Spleen (tissue), 7 donors: ENCODE measurements at regions not wholly inside any gene's neighbourhood (a gene's known extent, or its start where the extent isn't known, plus 50 kb on each side); places are given as distances from the start of the nearest gene placed in this dataset.

Experiments
- CTCF ChIP-seq, 11 experiments: fragments of 200-600 bp in 7 of 11; fragments of 450-650 bp in 4 of 11; sonication (generic) in 4 of 11; IDR thresholded peaks in 8 of 11; conservative IDR thresholded peaks in 3 of 11; 1 replicate in 7 of 11; 2 replicates in 4 of 11; pipeline versions ENCODE4 v1.4.0 to v1.8.0; 2016 to 2021; ENCODE audit warnings: antibody characterized with exemption in 11 of 11, inconsistent platforms in 4 of 11, mild to moderate bottlenecking in 1 of 11
- POLR2AphosphoS5 ChIP-seq, 3 donors: sonication (generic); formaldehyde crosslinking; IDR thresholded peaks; one replicate each; pipeline ENCODE4 v1.5.1; 2017; ENCODE audit warnings: antibody characterized with exemption in 3 of 3
- donor health status: DM: no; HTN: no; CAD: no; lungs with moderate emphysema.
- donor health status: DM: no; HTN: no; CAD: no.
- donor health status: DM: no; HTN: no; CAD: no.

DNA sequence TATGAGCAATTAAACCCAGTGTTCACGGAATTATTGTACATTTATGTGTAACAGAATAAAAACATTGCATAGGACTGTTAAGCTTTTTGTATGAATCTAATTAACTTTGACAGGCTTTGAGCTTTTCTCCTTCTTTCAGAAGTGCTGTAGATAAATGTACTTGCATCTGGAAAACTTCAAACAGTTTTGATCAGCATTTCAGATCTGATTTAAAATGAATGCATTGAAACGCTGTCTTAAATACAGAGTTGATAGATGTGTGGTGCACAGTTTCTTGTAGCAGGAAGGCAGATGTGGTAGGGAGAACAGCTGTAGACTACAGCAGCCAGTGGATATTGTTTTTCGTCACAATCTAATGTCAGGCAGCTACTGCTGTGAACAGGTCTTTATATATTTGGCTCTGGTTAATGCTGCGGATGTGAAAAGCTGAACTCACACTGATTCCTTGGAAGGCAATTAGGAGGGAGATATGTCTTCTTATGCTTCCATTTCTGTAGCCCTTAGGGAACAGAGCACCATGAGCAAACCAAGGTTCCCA lies 193.8 kb upstream of the GOLIM4 start:
- no peak for TF ChIP-seq CTCF (IDR thresholded peaks at IDR 0.05 in 8 of 11, conservative IDR thresholded peaks at IDR 0.05 in 3 of 11)
- TF ChIP-seq POLR2AphosphoS5 (IDR thresholded peaks at IDR 0.05), result no peak
